Bronchial epithelial cell (primary cell): ENCODE measurements at regions not wholly inside any gene's neighbourhood (a gene's known extent, or its start where the extent isn't known, plus 50 kb on each side); places are given as distances from the start of the nearest gene placed in this dataset.
A peak's percentile ranks its signal among the peaks of the same experiment; 100 is the strongest.

Experiments
- DNase-seq: peaks from one replicate; pipeline ENCODE4 v3.0.0-alpha.2; 2010; ENCODE audit warnings: low read depth
- FAIRE-seq: peaks from 2 replicates; lab custom pipeline; 2011; peaks lifted over from hg19 to GRCh38; lab: Jason Lieb, UNC
- H3K27me3 ChIP-seq: 2 replicates; pipeline ENCODE4 v1.5.1; 2011; ENCODE audit warnings: low read length; ENCODE audit not compliant: control insufficient read depth, insufficient read depth
- H3K36me3 ChIP-seq: 2 replicates; pipeline ENCODE4 v1.5.1; 2011; ENCODE audit warnings: low read length; ENCODE audit not compliant: control insufficient read depth, insufficient read depth
- H3K4me3 ChIP-seq: 2 replicates; pipeline ENCODE4 v1.5.1; 2011; ENCODE audit warnings: mild to moderate bottlenecking, low read depth, low read length, control low read depth
- CTCF ChIP-seq: IDR thresholded peaks from 2 replicates; pipeline ENCODE4 v1.5.1; 2011; ENCODE audit warnings: mild to moderate bottlenecking, moderate library complexity, low read length, control low read depth, inconsistent platforms; ENCODE audit not compliant: insufficient read depth, severe bottlenecking

- TF ChIP-seq CTCF = no peak
- no peaks in the 10 kb centered on the region for H3K36me3 ChIP-seq
- H3K27me3 ChIP-seq = no peaks in the 10 kb centered on the region
- no peak overlapping the region for H3K4me3 ChIP-seq
- DNase-seq (no peak), FAIRE-seq (no peak)
Measured at GRCh38 chr15:93317772-93318171, 228.8 kb upstream of the RGMA start.

GRCh38 chr15:93314245-93314644 lies 225.2 kb upstream of the RGMA start:
- no peaks in the 10 kb centered on the region for H3K36me3 ChIP-seq
- no peak for TF ChIP-seq CTCF
- FAIRE-seq (no peak), DNase-seq (no peak)
- H3K27me3 ChIP-seq = no peaks in the 10 kb centered on the region
- no peak overlapping the region for H3K4me3 ChIP-seq

GRCh38 chr15:93312891-93313486 lies 224.0 kb upstream of the RGMA start:
- no peaks in the 10 kb centered on the region for H3K36me3 ChIP-seq
- no peak for TF ChIP-seq CTCF
- no peaks in the 10 kb centered on the region for H3K27me3 ChIP-seq
- no peak overlapping the region for H3K4me3 ChIP-seq
- FAIRE-seq (peak; percentile 7), DNase-seq (no peak)

GRCh38 chr15:93311620-93312019 lies 222.6 kb upstream of the RGMA start:
- FAIRE-seq (no peak), DNase-seq (no peak)
- Histone ChIP-seq H3K36me3 (no peaks in the 10 kb centered on the region), H3K27me3 (no peaks in the 10 kb centered on the region), H3K4me3 (no peak overlapping the region)
- TF ChIP-seq CTCF = no peak

- no peak for FAIRE-seq
- Histone ChIP-seq H3K4me3 (no peak overlapping the region), H3K27me3 (no peaks in the 10 kb centered on the region), H3K36me3 (no peaks in the 10 kb centered on the region)
- no peak for TF ChIP-seq CTCF
- DNase-seq = no peak
Measured at GRCh38 chr15:93308026-93308690, 219.1 kb upstream of the RGMA start.
